K562 (cell line): ENCODE measurements at regions not wholly inside any gene's neighbourhood (a gene's known extent, or its start where the extent isn't known, plus 50 kb on each side); places are given as distances from the start of the nearest gene placed in this dataset.

Source experiments
- ATF1 ChIP-seq, 2 experiments: fragments of 450-650 bp in 1 of 2; IDR thresholded peaks; 2 replicates each; pipeline ENCODE4 v1.6.1; 2016; ENCODE audit warnings: missing compliant biosample characterization in 1 of 2, missing genetic modification characterization in 1 of 2
- CREB1 ChIP-seq, 2 experiments: sonication (generic) in 1 of 2; formaldehyde crosslinking in 1 of 2; IDR thresholded peaks; 2 replicates each; pipeline versions ENCODE4 v1.6.1 to v1.8.0; 2012 to 2022; ENCODE audit warnings: inconsistent platforms in 1 of 2, mild to moderate bottlenecking in 1 of 2, missing genetic modification reagents in 1 of 2, moderate library complexity in 1 of 2
- FOSL1 ChIP-seq: fragments of 200-800 bp; sonication (Bioruptor generic); conservative IDR thresholded peaks from 2 replicates; pipeline ENCODE4 v1.6.1; 2016; ENCODE audit warnings: missing genetic modification characterization, missing compliant biosample characterization
- HMBOX1 ChIP-seq: sonication (generic); IDR thresholded peaks from 2 replicates; pipeline ENCODE4 v1.6.1; 2016
- MBD2 ChIP-seq: sonication (generic); IDR thresholded peaks from 2 replicates; pipeline ENCODE4 v1.6.1; 2016; ENCODE audit warnings: low read depth, borderline replicate concordance
- MIER1 ChIP-seq: fragments of 450-650 bp; IDR thresholded peaks from 2 replicates; pipeline ENCODE4 v1.6.1; 2016; ENCODE audit warnings: antibody characterized with exemption, mild to moderate bottlenecking, low read depth
- MTA2 ChIP-seq: fragments of 450-650 bp; IDR thresholded peaks from 2 replicates; pipeline ENCODE4 v1.6.1; 2016; ENCODE audit warnings: low read depth
- NBN ChIP-seq: fragments of 450-650 bp; IDR thresholded peaks from 2 replicates; pipeline ENCODE4 v1.6.1; 2016; ENCODE audit warnings: low read depth, mild to moderate bottlenecking
- NFIC ChIP-seq: fragments of 450-650 bp; IDR thresholded peaks from 2 replicates; pipeline ENCODE4 v1.6.1; 2017; ENCODE audit warnings: mild to moderate bottlenecking, inconsistent platforms
- OTX1 ChIP-seq: fragments of 450-650 bp; formaldehyde crosslinking; IDR thresholded peaks from 2 replicates; pipeline ENCODE4 v1.4.0; 2022; ENCODE audit warnings: mild to moderate bottlenecking
- PHF21A ChIP-seq: fragments of 450-650 bp; IDR thresholded peaks from 2 replicates; pipeline ENCODE4 v1.6.1; 2017; ENCODE audit warnings: low read depth, borderline replicate concordance
- PML ChIP-seq: IDR thresholded peaks from 2 replicates; pipeline ENCODE4 v1.6.1; 2012; ENCODE audit warnings: low read length, inconsistent platforms
- PURB ChIP-seq: sonication (generic); formaldehyde crosslinking; IDR thresholded peaks from 2 replicates; pipeline ENCODE4 v1.9.0; 2021; ENCODE audit warnings: low read depth, mild to moderate bottlenecking, missing genetic modification reagents
- RFX5 ChIP-seq: IDR thresholded peaks from 2 replicates; pipeline ENCODE4 v1.6.1; 2011; ENCODE audit warnings: low read depth, mild to moderate bottlenecking, improper control_type of control experiment, low read length
- RHOXF2B ChIP-seq: fragments of 250-450 bp; sonication (Bioruptor Pico); conservative IDR thresholded peaks from 2 replicates; pipeline ENCODE4 v1.5.1; 2021
- SMARCB1 ChIP-seq: IDR thresholded peaks from 2 replicates; pipeline ENCODE4 v1.6.1; 2011; ENCODE audit warnings: improper control_type of control experiment, low read depth; ENCODE audit not compliant: insufficient read length
- SRSF9 ChIP-seq: fragments of 200-400 bp; formaldehyde crosslinking; IDR thresholded peaks from 2 replicates; pipeline ENCODE4 v1.6.1; 2017; ENCODE audit warnings: low read depth, low read length, borderline replicate concordance
- TEAD1 ChIP-seq, 2 experiments: fragments of 450-650 bp in 1 of 2; sonication (generic) in 1 of 2; formaldehyde crosslinking; IDR thresholded peaks; 2 replicates each; pipeline versions ENCODE4 v1.4.0 to v1.8.0; 2020 to 2022; ENCODE audit warnings: mild to moderate bottlenecking in 2 of 2, missing genetic modification reagents in 1 of 2
- TFAP4 ChIP-seq: sonication (generic); formaldehyde crosslinking; IDR thresholded peaks from 2 replicates; pipeline ENCODE4 v1.8.0; 2022; ENCODE audit warnings: missing genetic modification reagents, mild to moderate bottlenecking, moderate library complexity, borderline replicate concordance
- TRIM28 ChIP-seq: fragments of 450-650 bp; IDR thresholded peaks from 2 replicates; pipeline ENCODE4 v1.6.1; 2017
- ZNF133 ChIP-seq: fragments of 250-450 bp; sonication (Bioruptor Pico); IDR thresholded peaks from 2 replicates; pipeline ENCODE4 v1.4.0; 2020; ENCODE audit warnings: mild to moderate bottlenecking
- ZNF165 ChIP-seq: fragments of 250-450 bp; sonication (Bioruptor Pico); IDR thresholded peaks from 2 replicates; pipeline ENCODE4 v1.4.0; 2020; ENCODE audit warnings: borderline replicate concordance
- ZNF274 ChIP-seq: IDR thresholded peaks from 2 replicates; pipeline ENCODE4 v1.6.1; 2011; ENCODE audit warnings: low read depth, mild to moderate bottlenecking, low read length, moderate library complexity, borderline replicate concordance
- ZNF551 ChIP-seq: fragments of 250-450 bp; sonication (Bioruptor Pico); IDR thresholded peaks from 2 replicates; pipeline ENCODE4 v1.5.0; 2021; ENCODE audit warnings: mild to moderate bottlenecking, moderate library complexity
- ZNF655 ChIP-seq: fragments of 250-450 bp; sonication (Bioruptor Pico); IDR thresholded peaks from 2 replicates; pipeline ENCODE4 v1.5.0; 2021
- ZNF75A ChIP-seq: fragments of 450-650 bp; formaldehyde crosslinking; IDR thresholded peaks from 2 replicates; pipeline ENCODE4 v1.4.0; 2020; ENCODE audit warnings: mild to moderate bottlenecking
- ZNF766 ChIP-seq: fragments of 200-800 bp; sonication (Bioruptor generic); conservative IDR thresholded peaks from 2 replicates; pipeline ENCODE4 v1.6.1; 2016; ENCODE audit warnings: missing genetic modification characterization, missing compliant biosample characterization
- ZNF785 ChIP-seq: fragments of 250-450 bp; sonication (Bioruptor Pico); IDR thresholded peaks from 2 replicates; pipeline ENCODE4 v1.4.0; 2020; ENCODE audit warnings: mild to moderate bottlenecking
- ZSCAN32 ChIP-seq: fragments of 450-650 bp; formaldehyde crosslinking; IDR thresholded peaks from 2 replicates; pipeline ENCODE4 v1.4.0; 2020; ENCODE audit warnings: mild to moderate bottlenecking, moderate library complexity
- ZZZ3 ChIP-seq: fragments of 450-650 bp; IDR thresholded peaks from 2 replicates; pipeline ENCODE4 v1.6.1; 2016; ENCODE audit warnings: antibody characterized with exemption, mild to moderate bottlenecking, moderate library complexity

- TF ChIP-seq NBN (peak; percentile 44; the same call in 1 of the 2 replicates), MTA2 (peak; percentile 69), SMARCB1 (no peak), FOSL1 (tag) (peak; percentile 96), NFIC (peak; percentile 83), ZNF766 (CRISPR knock-in tag) (0 out of 2 replicates have a peak, but pooled peaks have one; percentile 25), ZSCAN32 (CRISPR knock-in tag) (no peak), ZNF551 (no peak), PHF21A (no peak), ATF1 (CRISPR knock-in tag; IDR thresholded peaks at IDR 0.05) (no peak), ATF1 (tag; IDR thresholded peaks at IDR 0.05) (peak; percentile 62), MBD2 (0 out of 2 replicates have a peak, but pooled peaks have one; percentile 31), ZNF274 (no peak), TEAD1 (CRISPR knock-in tag; IDR thresholded peaks at IDR 0.05) (peak in 1 of 2 experiments; percentile 24; a peak in 1 of 4 replicates), ZZZ3 (no peak), RHOXF2B (CRISPR knock-in tag) (no peak), PURB (CRISPR knock-in tag) (no peak), CREB1 (IDR thresholded peaks at IDR 0.05) (peak; percentile 41; the same call in 1 of the 2 replicates), CREB1 (CRISPR knock-in tag; IDR thresholded peaks at IDR 0.05) (no peak), TRIM28 (no peak), OTX1 (CRISPR knock-in tag) (no peak), PML (peak; percentile 89), ZNF165 (CRISPR knock-in tag) (no peak), RFX5 (no peak), TFAP4 (CRISPR knock-in tag) (no peak), SRSF9 (no peak), ZNF785 (CRISPR knock-in tag) (no peak), ZNF75A (CRISPR knock-in tag) (no peak), MIER1 (no peak), HMBOX1 (no peak), ZNF133 (CRISPR knock-in tag) (no peak), ZNF655 (CRISPR knock-in tag) (no peak)
These were observed 240.3 kb downstream of the EMP1 start (continued) for GRCh38 chr12:13436696-13437391.
